PC-9 (cell line): ENCODE measurements at regions not wholly inside any gene's neighbourhood (a gene's known extent, or its start where the extent isn't known, plus 50 kb on each side); places are given as distances from the start of the nearest gene placed in this dataset.

Experiments used
- BruUV-seq: library from RNA; stranded (reverse); fragments of 400-500 nt; replicated peaks from 2 replicates; lab custom pipeline; 2021; lab: Mats Ljungman, UMichigan
- CTCF ChIA-PET: fragments of 300-600 bp; sonication (Branson Sonifier 250); formaldehyde crosslinking; loops from one replicate; lab custom pipeline; 2022; ENCODE audit warnings: antibody characterized with exemption; lab: Charles Lee
- POLR2A ChIA-PET: fragments of 300-600 bp; sonication (Branson Sonifier 250); formaldehyde crosslinking; loops from one replicate; lab custom pipeline; 2022; ENCODE audit warnings: antibody characterized with exemption; ENCODE audit not compliant: unreplicated experiment; lab: Charles Lee
- DNase-seq, 2 experiments: peaks; one replicate each; pipeline versions ENCODE4 v3.0.0 to v3.0.0-alpha.2; 2015 to 2022; ENCODE audit warnings: mixed read lengths in 1 of 2
- H2AFZ ChIP-seq: fragments of 200-600 bp; sonication (generic); 2 replicates; pipeline ENCODE4 v1.8.1; 2017; ENCODE audit warnings: antibody characterized with exemption
- H3F3A ChIP-seq: fragments of 200-600 bp; sonication (generic); 2 replicates; pipeline ENCODE4 v1.8.1; 2017; ENCODE audit warnings: antibody characterized with exemption, mild to moderate bottlenecking, low read depth; ENCODE audit not compliant: insufficient read depth
- H3K27ac ChIP-seq: fragments of 200-600 bp; sonication (generic); 2 replicates; pipeline ENCODE4 v1.6.1; 2016; ENCODE audit warnings: mixed run types
- H3K27me3 ChIP-seq: fragments of 200-600 bp; sonication (generic); 2 replicates; pipeline ENCODE4 v1.6.1; 2016; ENCODE audit warnings: low read depth, mixed run types; ENCODE audit not compliant: insufficient read depth
- H3K36me3 ChIP-seq: fragments of 200-600 bp; sonication (generic); 2 replicates; pipeline ENCODE4 v1.6.1; 2016; ENCODE audit warnings: low read depth, mixed run types
- H3K4me1 ChIP-seq: fragments of 200-600 bp; sonication (generic); replicated peaks from 2 replicates; pipeline ENCODE4 v1.6.1; 2016; ENCODE audit warnings: mixed run types; ENCODE audit not compliant: insufficient read depth
- H3K4me2 ChIP-seq: fragments of 200-600 bp; sonication (generic); 2 replicates; pipeline ENCODE4 v1.6.1; 2017; ENCODE audit warnings: mixed run types
- H3K4me3 ChIP-seq: fragments of 200-600 bp; sonication (generic); 2 replicates; pipeline ENCODE4 v1.6.1; 2016; ENCODE audit warnings: mixed run types
- H3K79me2 ChIP-seq: fragments of 200-600 bp; sonication (generic); 2 replicates; pipeline ENCODE4 v1.6.1; 2017; ENCODE audit warnings: low read depth, mixed run types
- H3K9me2 ChIP-seq: fragments of 200-600 bp; sonication (generic); 2 replicates; pipeline ENCODE4 v1.8.1; 2017; ENCODE audit warnings: mild to moderate bottlenecking; ENCODE audit not compliant: insufficient read depth
- H3K9me3 ChIP-seq: fragments of 200-600 bp; sonication (generic); 2 replicates; pipeline ENCODE4 v1.8.1; 2016; ENCODE audit warnings: low read depth; ENCODE audit not compliant: insufficient read depth
- H4K20me1 ChIP-seq: fragments of 200-600 bp; sonication (generic); 2 replicates; pipeline ENCODE4 v1.8.1; 2017; ENCODE audit not compliant: insufficient read depth
- CTCF ChIP-seq: fragments of 200-600 bp; sonication (generic); conservative IDR thresholded peaks from 2 replicates; pipeline ENCODE4 v1.6.1; 2017; ENCODE audit warnings: mixed run types, antibody characterized with exemption, mild to moderate bottlenecking, moderate library complexity
- EZH2 ChIP-seq: fragments of 200-600 bp; sonication (generic); IDR thresholded peaks from 2 replicates; pipeline ENCODE4 v1.8.0; 2017; ENCODE audit warnings: antibody characterized with exemption, low read depth
- intact Hi-C: fragments of 100-400 bp; cut with micrococcal nuclease; formaldehyde crosslinking; loops from one replicate; pipeline ENCODE4 v1.10.0; 2022; ENCODE audit not compliant: unreplicated experiment

- H3F3A ChIP-seq: no peaks in the 10 kb centered on the region
- H3K9me2 ChIP-seq: no peaks in the 10 kb centered on the region
- no peaks in the 10 kb centered on the region for H3K9me3 ChIP-seq
- H3K27me3 ChIP-seq: no peaks in the 10 kb centered on the region
- H3K79me2 ChIP-seq: no peaks in the 10 kb centered on the region
- no peaks in the 10 kb centered on the region for H3K4me1 ChIP-seq
- H3K4me2 ChIP-seq: no peak overlapping the region
- no peak for DNase-seq
- no peaks in the 10 kb centered on the region for H4K20me1 ChIP-seq
- no peak overlapping the region for H3K27ac ChIP-seq
- POLR2A ChIA-PET: no interaction called here
- no peak overlapping the region for H2AFZ ChIP-seq
- CTCF ChIA-PET: no interaction called here
- no peaks in the 10 kb centered on the region for H3K36me3 ChIP-seq
- intact Hi-C loops: no loop called here
- TF ChIP-seq CTCF: no peak
- no peak for TF ChIP-seq EZH2
- no peak overlapping the region for H3K4me3 ChIP-seq
- no TSS peak for BruUV-seq
Observed at GRCh38 chr4:131419147-131419546, 1729.9 kb upstream of the PCDH10 start.

GRCh38 chr4:131426023-131426758 is 1722.9 kb upstream of the PCDH10 start:
- no peak for TF ChIP-seq EZH2
- no peak for TF ChIP-seq CTCF
- ChIA-PET POLR2A (no interaction called here), CTCF (no interaction called here)
- Histone ChIP-seq H3K9me2 (no peaks in the 10 kb centered on the region), H3K4me3 (no peak overlapping the region), H3K9me3 (no peaks in the 10 kb centered on the region), H3K4me1 (no peaks in the 10 kb centered on the region), H2AFZ (no peak overlapping the region), H3K36me3 (no peaks in the 10 kb centered on the region), H3F3A (no peaks in the 10 kb centered on the region), H3K27me3 (no peaks in the 10 kb centered on the region), H3K4me2 (no peak overlapping the region), H4K20me1 (no peaks in the 10 kb centered on the region), H3K27ac (no peak overlapping the region), H3K79me2 (no peaks in the 10 kb centered on the region)
- BruUV-seq: no TSS peak
- intact Hi-C loops: no loop called here
- no peak for DNase-seq

- Histone ChIP-seq H4K20me1 (no peaks in the 10 kb centered on the region), H3K4me3 (no peak overlapping the region), H3F3A (no peaks in the 10 kb centered on the region), H3K9me3 (no peaks in the 10 kb centered on the region), H3K79me2 (no peaks in the 10 kb centered on the region), H3K27me3 (no peaks in the 10 kb centered on the region), H3K36me3 (no peaks in the 10 kb centered on the region), H2AFZ (no peak overlapping the region), H3K4me1 (no peaks in the 10 kb centered on the region), H3K27ac (no peak overlapping the region), H3K9me2 (no peaks in the 10 kb centered on the region), H3K4me2 (no peak overlapping the region)
- intact Hi-C loops: no loop called here
- no TSS peak for BruUV-seq
- ChIA-PET CTCF (no interaction called here), POLR2A (no interaction called here)
- TF ChIP-seq CTCF (no peak), EZH2 (no peak)
- DNase-seq: no peak
Observed at GRCh38 chr4:131427000-131427399, 1722.1 kb upstream of the PCDH10 start.
